H9 (cell line): ENCODE measurements at regions not wholly inside any gene's neighbourhood (a gene's known extent, or its start where the extent isn't known, plus 50 kb on each side); places are given as distances from the start of the nearest gene placed in this dataset.
"Not testable (repeated sequence)": the region's sequence is repeated elsewhere in the genome, so short reads cannot be mapped to it uniquely, and the experiment has no call there.

Source experiments
- DNase-seq: peaks from one replicate; pipeline ENCODE4 v3.0.0-alpha.2; 2017
- H2AFZ ChIP-seq: one replicate; pipeline ENCODE4 v1.6.1; 2013; ENCODE audit warnings: mild to moderate bottlenecking, low read length, control low read depth, moderate library complexity
- H2AK5ac ChIP-seq: 2 replicates; pipeline ENCODE4 v1.6.1; 2013; ENCODE audit warnings: low read length, control low read depth, mixed read lengths; ENCODE audit not compliant: insufficient read length
- H2BK120ac ChIP-seq: one replicate; pipeline ENCODE4 v1.6.1; 2013; ENCODE audit warnings: low read depth, mild to moderate bottlenecking, low read length, control low read depth, inconsistent platforms; ENCODE audit not compliant: poor library complexity, severe bottlenecking
- H2BK12ac ChIP-seq: 2 replicates; pipeline ENCODE4 v1.6.1; 2013; ENCODE audit warnings: low read length, control low read depth, mixed read lengths, low read depth; ENCODE audit not compliant: insufficient read length
- H2BK15ac ChIP-seq: 2 replicates; pipeline ENCODE4 v1.6.1; 2013; ENCODE audit warnings: low read depth, low read length, control low read depth
- H2BK20ac ChIP-seq: one replicate; pipeline ENCODE4 v1.6.1; 2013; ENCODE audit warnings: low read depth, mild to moderate bottlenecking, low read length, control low read depth, inconsistent platforms; ENCODE audit not compliant: poor library complexity, severe bottlenecking
- H2BK5ac ChIP-seq: 2 replicates; pipeline ENCODE4 v1.6.1; 2013; ENCODE audit warnings: low read length, control low read depth, mixed read lengths; ENCODE audit not compliant: insufficient read length
- H3K14ac ChIP-seq: 2 replicates; pipeline ENCODE4 v1.6.1; 2013; ENCODE audit warnings: low read length, control low read depth; ENCODE audit not compliant: insufficient read depth
- H3K18ac ChIP-seq: 2 replicates; pipeline ENCODE4 v1.6.1; 2013; ENCODE audit warnings: low read depth, mild to moderate bottlenecking, mixed read lengths, low read length, control low read depth; ENCODE audit not compliant: insufficient read length
- H3K23ac ChIP-seq: 2 replicates; pipeline ENCODE4 v1.6.1; 2013; ENCODE audit warnings: low read length, control low read depth, mixed read lengths, low read depth; ENCODE audit not compliant: insufficient read length
- H3K23me2 ChIP-seq: 2 replicates; pipeline ENCODE4 v1.6.1; 2013; ENCODE audit warnings: low read depth, mild to moderate bottlenecking, mixed read lengths, low read length, control low read depth; ENCODE audit not compliant: insufficient read length, poor library complexity, severe bottlenecking
- H3K27ac ChIP-seq: 2 replicates; pipeline ENCODE4 v1.5.1; 2013; ENCODE audit warnings: low read length, control low read depth, mixed read lengths, low read depth; ENCODE audit not compliant: insufficient read length
- H3K27me3 ChIP-seq: 2 replicates; pipeline ENCODE4 v1.6.1; 2013; ENCODE audit warnings: low read length, control low read depth, inconsistent platforms; ENCODE audit not compliant: insufficient read depth
- H3K4ac ChIP-seq: 2 replicates; pipeline ENCODE4 v1.6.1; 2013; ENCODE audit warnings: low read depth, mild to moderate bottlenecking, control low read depth, inconsistent platforms, low read length, moderate library complexity
- H3K4me1 ChIP-seq: 2 replicates; pipeline ENCODE4 v1.6.1; 2013; ENCODE audit warnings: low read length, control low read depth, inconsistent platforms; ENCODE audit not compliant: insufficient read depth
- H3K4me2 ChIP-seq: 2 replicates; pipeline ENCODE4 v1.6.1; 2013; ENCODE audit warnings: low read length, control low read depth, mixed read lengths; ENCODE audit not compliant: insufficient read length, insufficient read depth
- H3K56ac ChIP-seq: 2 replicates; pipeline ENCODE4 v1.6.1; 2013; ENCODE audit warnings: low read depth, mild to moderate bottlenecking, mixed read lengths, low read length, control low read depth; ENCODE audit not compliant: insufficient read length
- H3K79me1 ChIP-seq: 2 replicates; pipeline ENCODE4 v1.6.1; 2013; ENCODE audit warnings: low read depth, mild to moderate bottlenecking, moderate library complexity, low read length, control low read depth, inconsistent platforms; ENCODE audit not compliant: insufficient read depth, poor library complexity, severe bottlenecking
- H3K79me2 ChIP-seq: 2 replicates; pipeline ENCODE4 v1.6.1; 2013; ENCODE audit warnings: low read length, control low read depth, inconsistent platforms; ENCODE audit not compliant: insufficient read depth
- H3K9ac ChIP-seq: 2 replicates; pipeline ENCODE4 v1.6.1; 2013; ENCODE audit warnings: low read length, control low read depth, mixed read lengths; ENCODE audit not compliant: insufficient read length; ENCODE audit errors: extremely low read depth
- H3K9me3 ChIP-seq: one replicate; pipeline ENCODE4 v1.6.1; 2013; ENCODE audit warnings: low read depth, low read length, inconsistent platforms; ENCODE audit not compliant: control insufficient read depth
- H3T11ph ChIP-seq: one replicate; pipeline ENCODE4 v1.6.1; 2013; ENCODE audit warnings: mild to moderate bottlenecking, low read length, control low read depth, inconsistent platforms
- H4K20me1 ChIP-seq: one replicate; pipeline ENCODE4 v1.6.1; 2013; ENCODE audit not compliant: control insufficient read depth, insufficient read length, insufficient read depth
- H4K5ac ChIP-seq: 2 replicates; pipeline ENCODE4 v1.6.1; 2013; ENCODE audit warnings: low read depth, mild to moderate bottlenecking, mixed read lengths, low read length, control low read depth; ENCODE audit not compliant: insufficient read length
- H4K8ac ChIP-seq: replicated peaks from 2 replicates; pipeline ENCODE4 v1.6.1; 2013; ENCODE audit warnings: low read length, control low read depth, mixed read lengths, low read depth; ENCODE audit not compliant: insufficient read length
- H4K91ac ChIP-seq: 2 replicates; pipeline ENCODE4 v1.6.1; 2013; ENCODE audit warnings: low read depth, mild to moderate bottlenecking, moderate library complexity, mixed read lengths, low read length, control low read depth; ENCODE audit not compliant: insufficient read length
- H3K27ac Mint-ChIP-seq, 3 experiments: 2 replicates in 2 of 3; 3 replicates in 1 of 3; pipeline ENCODE4 v1.8.0; 2020 to 2021; ENCODE audit warnings: mixed read lengths in 3 of 3, mild to moderate bottlenecking in 1 of 3, moderate library complexity in 1 of 3
- H3K27me3 Mint-ChIP-seq: 2 replicates; pipeline ENCODE4 v1.8.0; 2021; ENCODE audit warnings: low read depth, mild to moderate bottlenecking, moderate library complexity, mixed read lengths
- H3K36me3 Mint-ChIP-seq, 3 experiments: 2 replicates in 2 of 3; 3 replicates in 1 of 3; pipeline ENCODE4 v1.8.0; 2020 to 2021; ENCODE audit warnings: low read depth in 3 of 3, mixed read lengths in 3 of 3; ENCODE audit not compliant: insufficient read depth in 1 of 3
- H3K4me1 Mint-ChIP-seq, 2 experiments: 2 replicates each; pipeline ENCODE4 v1.8.0; 2020; ENCODE audit warnings: mixed read lengths in 2 of 2
- H3K4me3 Mint-ChIP-seq, 2 experiments: 2 replicates in 1 of 2; 3 replicates in 1 of 2; pipeline ENCODE4 v1.8.0; 2020 to 2021; ENCODE audit warnings: mild to moderate bottlenecking in 2 of 2, mixed read lengths in 2 of 2, moderate library complexity in 1 of 2
- H3K9me3 Mint-ChIP-seq, 2 experiments: 2 replicates in 1 of 2; 3 replicates in 1 of 2; pipeline ENCODE4 v1.8.0; 2020; ENCODE audit warnings: mild to moderate bottlenecking in 2 of 2, mixed read lengths in 2 of 2, moderate library complexity in 1 of 2
- WGBS: extraction: QIAGEN DNeasy Blood & Tissue Kit; methylation state at CpG from one replicate; pipeline ENCODE4 v1.1.7; 2013; ENCODE audit warnings: missing lambda C conversion rate, low lambda C conversion rate, mixed read lengths; ENCODE audit not compliant: insufficient read length; ENCODE audit errors: extremely low coverage; 5-methylcytosine and 5-hydroxymethylcytosine counted together

- not testable (repeated sequence) for H3K27ac Mint-ChIP-seq, H2BK12ac ChIP-seq, H4K8ac ChIP-seq, H3T11ph ChIP-seq, H3K9me3 Mint-ChIP-seq, H3K56ac ChIP-seq, H3K14ac ChIP-seq, H3K27me3 Mint-ChIP-seq, H4K20me1 ChIP-seq, H3K4me1 Mint-ChIP-seq, H3K27ac ChIP-seq, H3K36me3 Mint-ChIP-seq, H3K23ac ChIP-seq, H2AFZ ChIP-seq, H3K79me2 ChIP-seq, H2BK15ac ChIP-seq, H3K9ac ChIP-seq, H3K4me3 Mint-ChIP-seq, H3K4me2 ChIP-seq, H3K23me2 ChIP-seq, H2BK120ac ChIP-seq, H2BK20ac ChIP-seq, H2AK5ac ChIP-seq, H3K79me1 ChIP-seq, DNase-seq, H4K91ac ChIP-seq, H3K4me1 ChIP-seq, H3K18ac ChIP-seq, H3K27me3 ChIP-seq, H3K4ac ChIP-seq, H4K5ac ChIP-seq, H2BK5ac ChIP-seq
- H3K9me3 ChIP-seq, result peaks cover 56% of the 10 kb centered on the region
- 100% methylated on average over 3 of the region's 4 CpGs for WGBS
Observed at GRCh38 chr17:26936645-26937044, 357.3 kb upstream of the WSB1 start.

DNA sequence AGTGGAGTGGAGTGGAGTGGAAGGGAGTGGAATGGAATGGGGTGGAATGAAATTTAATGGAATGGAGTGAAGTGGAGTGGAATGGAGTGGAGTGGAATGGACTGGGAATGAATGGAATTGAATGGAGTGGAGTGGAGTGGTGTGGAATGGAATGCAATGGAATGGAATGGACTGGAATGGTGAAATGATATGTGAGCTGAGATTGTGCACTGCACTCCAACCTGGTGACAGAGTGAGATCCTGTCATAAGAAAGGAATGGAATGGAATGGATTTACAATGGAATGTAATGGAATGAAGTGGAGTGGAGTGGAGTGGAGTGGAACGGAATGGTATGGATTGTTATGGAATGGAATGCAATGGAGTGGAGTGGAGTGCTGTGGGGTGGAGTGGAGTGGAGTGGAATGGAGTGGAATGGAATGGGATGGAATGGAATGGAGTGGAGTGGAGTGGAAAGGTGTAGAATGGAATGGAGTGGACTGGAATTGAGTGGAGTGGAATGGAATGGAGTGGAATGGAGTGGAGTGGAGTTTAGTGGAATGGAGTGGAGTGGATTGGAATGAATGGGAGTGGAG lies 356.1 kb upstream of the WSB1 start:
- H2AK5ac ChIP-seq, H3K4ac ChIP-seq, H3K56ac ChIP-seq, H3K79me2 ChIP-seq, H3K79me1 ChIP-seq, H2BK20ac ChIP-seq, H3K27me3 Mint-ChIP-seq, H4K8ac ChIP-seq, H2BK5ac ChIP-seq, H3K9me3 Mint-ChIP-seq, H4K5ac ChIP-seq, H3K27ac Mint-ChIP-seq, H2BK12ac ChIP-seq, H3K27me3 ChIP-seq, H3T11ph ChIP-seq, H2BK15ac ChIP-seq, H4K91ac ChIP-seq, H3K9ac ChIP-seq, H3K27ac ChIP-seq, H3K23ac ChIP-seq, H3K4me2 ChIP-seq, H3K18ac ChIP-seq, H3K4me1 ChIP-seq, H4K20me1 ChIP-seq, H3K36me3 Mint-ChIP-seq, H2BK120ac ChIP-seq, H2AFZ ChIP-seq, H3K4me3 Mint-ChIP-seq, H3K23me2 ChIP-seq, H3K4me1 Mint-ChIP-seq, DNase-seq, H3K14ac ChIP-seq: not testable (repeated sequence)
- WGBS, result 100% methylated on average over 1 of the region's 1 CpG
- peaks cover 56% of the 10 kb centered on the region for H3K9me3 ChIP-seq
